NB4 (cell line): ENCODE measurements at regions not wholly inside any gene's neighbourhood (a gene's known extent, or its start where the extent isn't known, plus 50 kb on each side); places are given as distances from the start of the nearest gene placed in this dataset.
"Not testable (repeated sequence)": the region's sequence is repeated elsewhere in the genome, so short reads cannot be mapped to it uniquely, and the experiment has no call there.

Source experiments
- CTCF ChIP-seq: IDR thresholded peaks from one replicate; pipeline ENCODE4 v1.5.1; 2012; ENCODE audit warnings: low read depth, low read length
- MYC ChIP-seq: IDR thresholded peaks from 2 replicates; pipeline ENCODE4 v1.6.1; 2011; ENCODE audit warnings: low read depth, low read length
- POLR2A ChIP-seq: IDR thresholded peaks from 2 replicates; pipeline ENCODE4 v1.6.1; 2011; ENCODE audit warnings: mild to moderate bottlenecking; ENCODE audit not compliant: insufficient read length; ENCODE audit errors: extremely low read depth

GRCh38 chr4:143817866-143818265 lies 87.5 kb downstream of the GYPE start:
- not testable (repeated sequence) for TF ChIP-seq CTCF, POLR2A, MYC
